Heart left ventricle (tissue), 13 donors: ENCODE measurements at regions not wholly inside any gene's neighbourhood (a gene's known extent, or its start where the extent isn't known, plus 50 kb on each side); places are given as distances from the start of the nearest gene placed in this dataset.

Source experiments
- CTCF ChIP-seq, 12 donors: fragments of 200-600 bp; sonication (generic) in 4 of 12; IDR thresholded peaks; one replicate each; pipeline versions ENCODE4 v1.5.0 to v1.8.0; 2018 to 2022; ENCODE audit warnings: antibody characterized with exemption in 12 of 12, mild to moderate bottlenecking in 5 of 12
- POLR2A ChIP-seq, 2 donors: fragments of 450-650 bp; IDR thresholded peaks; one replicate each; pipeline ENCODE4 v1.6.1; 2017; ENCODE audit warnings: antibody characterized with exemption in 2 of 2, mild to moderate bottlenecking in 2 of 2, moderate library complexity in 2 of 2
- donor health status: ischemic (EF 13 %, LVEDD 7.1; RV severe dilation, severe dysfunction).
- donor health status: DM: no; HTN: yes; CAD: no.
- donor health status: DM: no; HTN: no; CAD: no.
- donor health status: ischemic (EF 25% LVEDD 6.9; RV normal size, moderate dysfunction).
- donor health status: ischemic (EF 25% LVEDD 5.7; RV mildly dilated, moderate dysfunction).
- donor health status: ischemic (EF 35%, LVEDD 5.7; RV mildly dilated, moderate dysfunction).
- donor health status: nonischemic (EF 11% LVEDD 7.7; RV severe dilation, severe dysfunction).
- donor health status: DM: yes; HTN: yes; CAD: no.
- donor health status: PGD.
- donor health status: ischemic (EF 29% LVEDD 5.4; RV normal size, mild dysfunction).
- donor health status: nonischemic (EF 23%, LVEDD 6.1; RV moderate dilation, normal function).

DNA sequence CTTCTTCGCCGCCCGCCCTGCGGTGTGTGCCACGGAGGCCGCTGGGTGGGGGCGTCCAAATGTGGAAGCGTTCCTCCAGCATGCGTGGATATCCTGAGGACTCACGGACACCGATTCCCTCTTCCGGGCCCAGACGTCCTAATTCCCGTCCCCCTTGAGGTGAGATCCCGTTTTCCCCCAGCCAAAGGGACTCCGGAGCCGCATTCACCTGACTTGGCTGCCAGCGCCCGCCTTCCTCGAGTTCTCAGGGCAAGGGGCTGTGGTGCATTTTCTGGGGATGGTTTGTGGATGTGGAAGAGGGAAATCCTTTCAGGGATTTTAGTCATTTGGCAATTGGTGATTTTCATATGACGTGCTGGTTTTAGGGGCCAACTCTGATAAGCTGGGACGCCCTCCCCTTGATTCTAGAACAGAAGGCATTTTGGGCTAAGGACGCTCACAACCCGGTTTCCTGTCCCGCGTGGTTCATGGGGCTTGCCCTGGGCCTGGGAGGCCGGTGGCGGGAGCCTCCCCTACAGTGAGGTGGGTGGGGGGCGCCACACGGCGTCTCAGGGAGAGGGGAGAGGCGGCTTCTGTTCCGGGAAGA is 165.4 kb downstream of the ACTR3B start:
- TF ChIP-seq CTCF (IDR thresholded peaks at IDR 0.05) (no peak), POLR2A (IDR thresholded peaks at IDR 0.05) (no peak)
